NCI-H1105 (cell line): ENCODE measurements at regions not wholly inside any gene's neighbourhood (a gene's known extent, or its start where the extent isn't known, plus 50 kb on each side); places are given as distances from the start of the nearest gene placed in this dataset.
"Not testable (repeated sequence)": the region's sequence is repeated elsewhere in the genome, so short reads cannot be mapped to it uniquely, and the experiment has no call there.

Experiments used
- DNase-seq: peaks from one replicate; lab custom pipeline; 2025; lab: John Stamatoyannopoulos, UW

- no peak for DNase-seq
Measured at GRCh38 chr5:25991639-25992038, 1046.7 kb downstream of the CDH9 start.

- no peak for DNase-seq
Measured at GRCh38 chr5:25990771-25991170, 1047.6 kb downstream of the CDH9 start.

GRCh38 chr5:25979086-25979485, 1059.3 kb downstream of the CDH9 start:
- DNase-seq = no peak

- no peak for DNase-seq
Measured at GRCh38 chr5:25975885-25976284, 1062.5 kb downstream of the CDH9 start.

- no peak for DNase-seq
Measured at GRCh38 chr5:25974451-25974850, 1063.9 kb downstream of the CDH9 start.

- no peak for DNase-seq
Measured at GRCh38 chr5:25970906-25971489, 1067.4 kb downstream of the CDH9 start.

GRCh38 chr5:25969042-25969441, 1069.3 kb downstream of the CDH9 start:
- DNase-seq = not testable (repeated sequence)

- DNase-seq = no peak
Measured at GRCh38 chr5:25964009-25964372, 1074.4 kb downstream of the CDH9 start.

GRCh38 chr5:25963251-25964008, 1075.0 kb downstream of the CDH9 start:
- no peak for DNase-seq

- no peak for DNase-seq
Measured at GRCh38 chr5:25955337-25955736, 1083.0 kb downstream of the CDH9 start.

- DNase-seq = no peak
Measured at GRCh38 chr5:25950681-25951080, 1087.7 kb downstream of the CDH9 start.

GRCh38 chr5:25948278-25948677, 1090.1 kb downstream of the CDH9 start:
- DNase-seq = no peak

- no peak for DNase-seq
Measured at GRCh38 chr5:25944786-25945185, 1093.6 kb downstream of the CDH9 start.

- DNase-seq = no peak
Measured at GRCh38 chr5:25909163-25909562, 1129.2 kb downstream of the CDH9 start.

GRCh38 chr5:25905646-25906045, 1132.7 kb downstream of the CDH9 start:
- DNase-seq = no peak

- no peak for DNase-seq
Measured at GRCh38 chr5:25892211-25892610, 1146.2 kb downstream of the CDH9 start.

GRCh38 chr5:25891691-25892090, 1146.7 kb downstream of the CDH9 start:
- DNase-seq = no peak

- no peak for DNase-seq
Measured at GRCh38 chr5:25881318-25882036, 1156.9 kb downstream of the CDH9 start.

- no peak for DNase-seq
Measured at GRCh38 chr5:25863811-25864210, 1174.6 kb downstream of the CDH9 start.

GRCh38 chr5:25862276-25862675, 1176.1 kb downstream of the CDH9 start:
- DNase-seq = no peak

GRCh38 chr5:25858019-25858418, 1180.4 kb downstream of the CDH9 start:
- DNase-seq = no peak

GRCh38 chr5:25851301-25851700, 1187.1 kb downstream of the CDH9 start:
- no peak for DNase-seq

GRCh38 chr5:25850581-25850980, 1187.8 kb downstream of the CDH9 start:
- DNase-seq = no peak
